ENCODE measurements at regions not wholly inside any gene's neighbourhood (a gene's known extent, or its start where the extent isn't known, plus 50 kb on each side); places are given as distances from the start of the nearest gene placed in this dataset.

- TF ChIP-seq POLR2AphosphoS5 (IDR thresholded peaks at IDR 0.05; ENCODE audit: low read depth, low read length) (no peak), ATF2 (IDR thresholded peaks at IDR 0.05; ENCODE audit: low read length) (no peak), TCF12 (IDR thresholded peaks at IDR 0.05; ENCODE audit: low read depth, low read length) (no peak), HDAC6 (IDR thresholded peaks at IDR 0.05; ENCODE audit: low read depth, low read length) (no peak), SIRT6 (IDR thresholded peaks at IDR 0.05; ENCODE audit: low read length) (no peak), CHD1 (IDR thresholded peaks at IDR 0.05; ENCODE audit: low read depth, low read length) (no peak), CTCF (IDR thresholded peaks at IDR 0.05; ENCODE audit: control extremely low read depth in 1 of 3, insufficient read depth in 1 of 3, low read depth in 1 of 3, low read length in 3 of 3) (no peak), CREB1 (IDR thresholded peaks at IDR 0.05) (no peak), CHD2 (IDR thresholded peaks at IDR 0.05; ENCODE audit: low read length) (no peak), MAX (IDR thresholded peaks at IDR 0.05) (no peak)
Measured at GRCh38 chr6:133697185-133697584, 191.7 kb upstream of the TCF21 start.

Measured in H1 (cell line).